ENCODE measurements at regions not wholly inside any gene's neighbourhood (a gene's known extent, or its start where the extent isn't known, plus 50 kb on each side); places are given as distances from the start of the nearest gene placed in this dataset.

GRCh38 chr5:61632064-61632463 lies 300.0 kb downstream of the ZSWIM6 start:
- 97% methylated on average over 2 of the region's 2 CpGs for WGBS (ENCODE audit: missing lambda C conversion rate)
- TF ChIP-seq RAD21 (conservative IDR thresholded peaks at IDR 0.05 in 1 of 2, IDR thresholded peaks at IDR 0.05 in 1 of 2) (no peak), RARB (CRISPR knock-in tag; IDR thresholded peaks at IDR 0.05) (no peak), SREBF2 (IDR thresholded peaks at IDR 0.05) (no peak), MAX (IDR thresholded peaks at IDR 0.05) (no peak), NPAS2 (CRISPR knock-in tag; IDR thresholded peaks at IDR 0.05; ENCODE audit: borderline replicate concordance) (no peak), CBX2 (IDR thresholded peaks at IDR 0.05; ENCODE audit: borderline replicate concordance, low read depth) (no peak), REST (IDR thresholded peaks at IDR 0.05) (no peak), HDAC2 (IDR thresholded peaks at IDR 0.05) (no peak), POLR2A (IDR thresholded peaks at IDR 0.05; ENCODE audit: low read length) (no peak), CBX8 (IDR thresholded peaks at IDR 0.05) (no peak), EHF (CRISPR knock-in tag; IDR thresholded peaks at IDR 0.05) (no peak), ZNF302 (CRISPR knock-in tag; IDR thresholded peaks at IDR 0.05) (no peak), JUNB (IDR thresholded peaks at IDR 0.05) (no peak), POLR2AphosphoS2 (conservative IDR thresholded peaks at IDR 0.05; ENCODE audit: low read length) (no peak), EP300 (IDR thresholded peaks at IDR 0.05) (no peak), FOSL2 (IDR thresholded peaks at IDR 0.05) (no peak), FOSL2 (CRISPR knock-in tag; IDR thresholded peaks at IDR 0.05) (no peak), NFE2L2 (conservative IDR thresholded peaks at IDR 0.05; ENCODE audit: low read length) (no peak), HOXB13 (CRISPR knock-in tag; IDR thresholded peaks at IDR 0.05; ENCODE audit: low read depth) (no peak)
- no peak for FAIRE-seq
- ChIA-PET POLR2A (no interaction called here), CTCF (interaction anchor here (1.2 kb wide), 1 partner anchor 27 kb away, joined by 3 read pairs; no protein-coding TSS in a partner anchor)
- no peak overlapping the region for H3K27ac ChIP-seq
- no peak overlapping the region for H3K4me3 ChIP-seq
- no peak for ATAC-seq
- H3K4me1 ChIP-seq, result no peaks in the 10 kb centered on the region
- no peaks in the 10 kb centered on the region for H3K9me3 ChIP-seq
- H3K4me2 ChIP-seq, result no peak overlapping the region
- no peak for DNase-seq (ENCODE audit: low read depth in 1 of 2, low spot score in 1 of 2)

- no peak for ATAC-seq
- ChIA-PET CTCF (no interaction called here), POLR2A (no interaction called here)
- H3K4me3 ChIP-seq, result no peak overlapping the region
- 92% methylated on average over 3 of the region's 3 CpGs for WGBS (ENCODE audit: missing lambda C conversion rate)
- TF ChIP-seq POLR2A (IDR thresholded peaks at IDR 0.05; ENCODE audit: low read length), result no peak
- TF ChIP-seq SMC3 (IDR thresholded peaks at IDR 0.05), result no peak
- no peak for TF ChIP-seq FOSL2 (IDR thresholded peaks at IDR 0.05)
- no peak for TF ChIP-seq FOSL2 (CRISPR knock-in tag; IDR thresholded peaks at IDR 0.05)
- TF ChIP-seq RAD21 (conservative IDR thresholded peaks at IDR 0.05 in 1 of 2, IDR thresholded peaks at IDR 0.05 in 1 of 2), result no peak
- TF ChIP-seq ESRRA (IDR thresholded peaks at IDR 0.05; ENCODE audit: borderline replicate concordance, low read length), result no peak
- no peak for TF ChIP-seq MAX (IDR thresholded peaks at IDR 0.05)
- FAIRE-seq, result no peak
- H3K9me3 ChIP-seq, result no peaks in the 10 kb centered on the region
- no peak for DNase-seq (ENCODE audit: low read depth in 1 of 2, low spot score in 1 of 2)
- no peak overlapping the region for H3K27ac ChIP-seq
- H3K4me2 ChIP-seq, result no peak overlapping the region
- H3K4me1 ChIP-seq, result peaks cover 23% of the 10 kb centered on the region
Observed at GRCh38 chr5:61635271-61635670, 303.2 kb downstream of the ZSWIM6 start.

- POLR2A ChIA-PET, result no interaction called here
- Histone ChIP-seq H3K4me1 (peaks cover 26% of the 10 kb centered on the region), H3K9me3 (no peaks in the 10 kb centered on the region), H3K4me3 (no peak overlapping the region), H3K27ac (peak overlapping the region in 1 of 2 experiments; percentile 27; a peak in 2 of 6 replicates), H3K4me2 (0 out of 3 replicates have a peak overlapping the region, but pooled peaks have one; percentile 16)
- DNase-seq (ENCODE audit: low read depth in 1 of 2, low spot score in 1 of 2), result no peak
- FAIRE-seq, result no peak
- no peak for ATAC-seq
- CTCF ChIA-PET, result interaction anchor here (3.0 kb wide), 1 partner anchor 21 kb away, joined by 9 read pairs; no protein-coding TSS in a partner anchor
- TF ChIP-seq KDM1A (IDR thresholded peaks at IDR 0.05; ENCODE audit: low read depth), result no peak
Observed at GRCh38 chr5:61637566-61637965, 305.5 kb downstream of the ZSWIM6 start.
